ENCODE measurements at regions not wholly inside any gene's neighbourhood (a gene's known extent, or its start where the extent isn't known, plus 50 kb on each side); places are given as distances from the start of the nearest gene placed in this dataset.

GRCh38 chr2:157085522-157085921 lies 172.0 kb upstream of the GALNT5 start:
- H3K27me3 ChIP-seq: no peaks in the 10 kb centered on the region
- H3K27ac ChIP-seq: no peak overlapping the region
- TF ChIP-seq POLR2A (IDR thresholded peaks at IDR 0.05): no peak
- TF ChIP-seq, protein P1, sequence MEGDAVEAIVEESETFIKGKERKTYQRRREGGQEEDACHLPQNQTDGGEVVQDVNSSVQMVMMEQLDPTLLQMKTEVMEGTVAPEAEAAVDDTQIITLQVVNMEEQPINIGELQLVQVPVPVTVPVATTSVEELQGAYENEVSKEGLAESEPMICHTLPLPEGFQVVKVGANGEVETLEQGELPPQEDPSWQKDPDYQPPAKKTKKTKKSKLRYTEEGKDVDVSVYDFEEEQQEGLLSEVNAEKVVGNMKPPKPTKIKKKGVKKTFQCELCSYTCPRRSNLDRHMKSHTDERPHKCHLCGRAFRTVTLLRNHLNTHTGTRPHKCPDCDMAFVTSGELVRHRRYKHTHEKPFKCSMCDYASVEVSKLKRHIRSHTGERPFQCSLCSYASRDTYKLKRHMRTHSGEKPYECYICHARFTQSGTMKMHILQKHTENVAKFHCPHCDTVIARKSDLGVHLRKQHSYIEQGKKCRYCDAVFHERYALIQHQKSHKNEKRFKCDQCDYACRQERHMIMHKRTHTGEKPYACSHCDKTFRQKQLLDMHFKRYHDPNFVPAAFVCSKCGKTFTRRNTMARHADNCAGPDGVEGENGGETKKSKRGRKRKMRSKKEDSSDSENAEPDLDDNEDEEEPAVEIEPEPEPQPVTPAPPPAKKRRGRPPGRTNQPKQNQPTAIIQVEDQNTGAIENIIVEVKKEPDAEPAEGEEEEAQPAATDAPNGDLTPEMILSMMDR (IDR thresholded peaks at IDR 0.05): no peak
- H3K4me3 ChIP-seq: no peak overlapping the region
- no peak for DNase-seq
- no peaks in the 10 kb centered on the region for H3K36me3 ChIP-seq
- no peaks in the 10 kb centered on the region for H3K9me3 ChIP-seq
- H3K4me1 ChIP-seq: no peaks in the 10 kb centered on the region

GRCh38 chr2:157087373-157088002 lies 170.0 kb upstream of the GALNT5 start:
- Histone ChIP-seq H3K4me3 (no peak overlapping the region), H3K27ac (no peak overlapping the region), H3K9me3 (no peaks in the 10 kb centered on the region), H3K27me3 (no peaks in the 10 kb centered on the region), H3K4me1 (no peaks in the 10 kb centered on the region), H3K36me3 (no peaks in the 10 kb centered on the region)
- DNase-seq: no peak
- no peak for TF ChIP-seq POLR2A (IDR thresholded peaks at IDR 0.05)
- TF ChIP-seq, protein P1 (IDR thresholded peaks at IDR 0.05): no peak

- no peaks in the 10 kb centered on the region for H3K36me3 ChIP-seq
Observed at GRCh38 chr2:157093666-157094065, 163.8 kb upstream of the GALNT5 start.

GRCh38 chr2:157105372-157105771 lies 152.1 kb upstream of the GALNT5 start:
- Histone ChIP-seq H3K4me1 (no peaks in the 10 kb centered on the region), H3K36me3 (no peaks in the 10 kb centered on the region), H3K9me3 (no peaks in the 10 kb centered on the region), H3K27me3 (no peaks in the 10 kb centered on the region), H3K27ac (no peak overlapping the region), H3K4me3 (no peak overlapping the region)
- no peak for TF ChIP-seq POLR2A (IDR thresholded peaks at IDR 0.05)
- TF ChIP-seq, protein P1 (IDR thresholded peaks at IDR 0.05): no peak
- DNase-seq: no peak

More at GRCh38 chr2:157093666-157094065, 163.8 kb upstream of the GALNT5 start:
- H3K27ac ChIP-seq: no peak overlapping the region
- no peaks in the 10 kb centered on the region for H3K4me1 ChIP-seq
- no peaks in the 10 kb centered on the region for H3K27me3 ChIP-seq
- DNase-seq: no peak
- TF ChIP-seq POLR2A (IDR thresholded peaks at IDR 0.05): no peak
- TF ChIP-seq, protein P1 (IDR thresholded peaks at IDR 0.05): no peak
- H3K4me3 ChIP-seq: no peak overlapping the region
- H3K9me3 ChIP-seq: no peaks in the 10 kb centered on the region

GRCh38 chr2:157106950-157107349 lies 150.6 kb upstream of the GALNT5 start:
- Histone ChIP-seq H3K27me3 (no peaks in the 10 kb centered on the region), H3K4me3 (no peak overlapping the region), H3K36me3 (no peaks in the 10 kb centered on the region), H3K9me3 (no peaks in the 10 kb centered on the region), H3K27ac (no peak overlapping the region), H3K4me1 (no peaks in the 10 kb centered on the region)
- TF ChIP-seq, protein P1 (IDR thresholded peaks at IDR 0.05): no peak
- no peak for TF ChIP-seq POLR2A (IDR thresholded peaks at IDR 0.05)
- DNase-seq: no peak

DNA sequence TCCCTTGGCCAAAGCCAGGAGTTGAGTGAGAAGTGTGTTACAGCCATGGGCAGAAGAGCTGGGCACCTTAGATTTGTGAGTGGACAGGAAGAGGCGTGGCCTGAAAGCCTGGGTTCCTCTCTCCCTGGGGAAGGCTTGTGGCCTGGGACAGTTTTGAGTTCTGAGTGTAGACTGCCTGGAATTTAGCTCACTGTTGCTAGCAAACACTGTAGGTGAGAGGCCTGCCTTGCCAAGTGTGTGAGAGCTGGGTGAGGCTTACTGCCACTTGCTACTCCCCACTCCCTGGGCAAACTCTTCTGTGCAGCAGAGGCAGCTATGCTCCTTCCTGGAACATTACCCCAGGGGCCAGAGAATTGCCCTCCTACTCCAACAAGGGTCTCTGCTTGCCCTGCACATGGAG lies 150.0 kb upstream of the GALNT5 start:
- Histone ChIP-seq H3K4me3 (no peak overlapping the region), H3K9me3 (no peaks in the 10 kb centered on the region), H3K27me3 (no peaks in the 10 kb centered on the region), H3K36me3 (no peaks in the 10 kb centered on the region), H3K4me1 (no peaks in the 10 kb centered on the region), H3K27ac (no peak overlapping the region)
- no peak for DNase-seq
- TF ChIP-seq, protein P1 (IDR thresholded peaks at IDR 0.05): no peak
- no peak for TF ChIP-seq POLR2A (IDR thresholded peaks at IDR 0.05)
